H1 (cell line): ENCODE measurements at regions not wholly inside any gene's neighbourhood (a gene's known extent, or its start where the extent isn't known, plus 50 kb on each side); places are given as distances from the start of the nearest gene placed in this dataset.

ENCODE experiments used
- BCL11A ChIP-seq, 2 experiments: IDR thresholded peaks; one replicate each; pipeline ENCODE4 v1.6.1; 2011; ENCODE audit warnings: low read depth in 2 of 2, low read length in 2 of 2, mild to moderate bottlenecking in 2 of 2
- GABPA ChIP-seq: IDR thresholded peaks from 2 replicates; pipeline ENCODE4 v1.6.1; 2011; ENCODE audit warnings: mild to moderate bottlenecking, low read length, moderate library complexity, borderline replicate concordance; ENCODE audit not compliant: insufficient read depth
- JUND ChIP-seq: IDR thresholded peaks from 2 replicates; pipeline ENCODE4 v1.6.1; 2011; ENCODE audit warnings: mild to moderate bottlenecking, improper control_type of control experiment, low read length
- SIX5 ChIP-seq: IDR thresholded peaks from 2 replicates; pipeline ENCODE4 v1.6.1; 2011; ENCODE audit warnings: mild to moderate bottlenecking, low read depth, low read length

GRCh38 chr16:22628994-22629393 is 118.3 kb downstream of the NPIPB5 start (continued):
- TF ChIP-seq BCL11A (IDR thresholded peaks at IDR 0.05; ENCODE audit: low read depth in 2 of 2, low read length in 2 of 2) (no peak), SIX5 (no peak), GABPA (no peak), JUND (no peak)
